ENCODE measurements at regions not wholly inside any gene's neighbourhood (a gene's known extent, or its start where the extent isn't known, plus 50 kb on each side); places are given as distances from the start of the nearest gene placed in this dataset.

DNA sequence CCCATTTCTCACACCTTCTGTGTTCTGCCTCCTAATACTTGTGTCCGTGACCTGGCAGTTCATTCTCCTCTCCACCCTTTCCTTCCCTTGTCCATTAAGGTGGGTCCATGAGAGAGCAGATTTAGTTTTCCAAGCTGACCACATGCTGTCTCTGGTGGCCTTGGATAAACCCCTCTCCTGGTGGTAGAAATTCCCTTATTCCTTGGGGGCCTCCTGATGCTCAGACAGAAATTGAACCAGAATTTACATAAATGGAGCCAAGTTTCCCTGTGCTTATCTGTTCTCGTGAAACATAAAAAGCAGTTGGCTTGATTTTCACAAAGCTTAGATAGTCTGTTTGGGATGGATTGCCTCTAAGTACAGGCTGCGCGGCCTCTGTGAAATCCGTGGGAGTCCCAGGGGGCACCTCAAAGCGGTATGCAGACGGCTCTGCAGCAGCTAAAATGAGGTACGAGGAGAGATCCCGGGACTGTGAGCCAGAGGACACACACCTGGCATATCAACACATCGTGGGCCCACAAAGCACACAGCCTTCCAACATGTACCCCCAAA lies 101.0 kb upstream of the NMNAT3 start:
- DNase-seq, result no peak

DNA sequence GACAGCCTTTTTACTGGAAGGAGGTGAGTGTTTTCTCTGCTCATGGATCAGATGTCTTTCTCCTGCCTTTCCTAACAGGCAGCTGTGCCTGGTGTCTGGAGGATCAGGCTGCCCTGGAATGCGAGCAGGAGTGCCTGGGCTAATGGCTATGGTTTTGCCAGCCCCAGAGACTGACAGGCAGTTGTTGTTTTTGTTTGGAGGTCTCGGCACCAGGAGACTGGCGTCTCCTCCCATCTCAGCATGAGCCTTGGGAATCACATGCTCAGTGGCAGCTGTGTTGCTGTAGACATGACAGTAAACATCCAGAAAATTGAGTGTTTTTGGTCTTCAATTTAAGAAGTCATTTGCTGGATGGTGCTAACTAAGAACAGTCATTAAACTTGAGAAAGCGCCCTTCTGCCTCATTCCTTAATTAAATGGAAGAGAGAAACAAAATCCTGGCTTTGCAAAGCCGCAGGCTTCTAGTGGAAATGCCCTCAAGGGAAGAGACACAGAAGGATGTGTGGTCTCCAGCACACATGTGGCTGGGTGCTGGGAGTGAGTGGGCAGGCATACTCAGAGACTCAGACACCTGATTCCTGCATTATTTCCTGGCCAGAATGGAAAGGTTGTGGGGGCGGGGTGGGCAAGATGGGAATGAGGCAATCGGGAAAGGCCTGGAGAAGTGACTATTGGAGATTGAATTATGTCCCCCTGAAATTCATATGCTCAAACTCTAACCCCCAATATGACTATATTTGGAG lies 97.0 kb upstream of the NMNAT3 start:
- peak; percentile 68 for DNase-seq

DNA sequence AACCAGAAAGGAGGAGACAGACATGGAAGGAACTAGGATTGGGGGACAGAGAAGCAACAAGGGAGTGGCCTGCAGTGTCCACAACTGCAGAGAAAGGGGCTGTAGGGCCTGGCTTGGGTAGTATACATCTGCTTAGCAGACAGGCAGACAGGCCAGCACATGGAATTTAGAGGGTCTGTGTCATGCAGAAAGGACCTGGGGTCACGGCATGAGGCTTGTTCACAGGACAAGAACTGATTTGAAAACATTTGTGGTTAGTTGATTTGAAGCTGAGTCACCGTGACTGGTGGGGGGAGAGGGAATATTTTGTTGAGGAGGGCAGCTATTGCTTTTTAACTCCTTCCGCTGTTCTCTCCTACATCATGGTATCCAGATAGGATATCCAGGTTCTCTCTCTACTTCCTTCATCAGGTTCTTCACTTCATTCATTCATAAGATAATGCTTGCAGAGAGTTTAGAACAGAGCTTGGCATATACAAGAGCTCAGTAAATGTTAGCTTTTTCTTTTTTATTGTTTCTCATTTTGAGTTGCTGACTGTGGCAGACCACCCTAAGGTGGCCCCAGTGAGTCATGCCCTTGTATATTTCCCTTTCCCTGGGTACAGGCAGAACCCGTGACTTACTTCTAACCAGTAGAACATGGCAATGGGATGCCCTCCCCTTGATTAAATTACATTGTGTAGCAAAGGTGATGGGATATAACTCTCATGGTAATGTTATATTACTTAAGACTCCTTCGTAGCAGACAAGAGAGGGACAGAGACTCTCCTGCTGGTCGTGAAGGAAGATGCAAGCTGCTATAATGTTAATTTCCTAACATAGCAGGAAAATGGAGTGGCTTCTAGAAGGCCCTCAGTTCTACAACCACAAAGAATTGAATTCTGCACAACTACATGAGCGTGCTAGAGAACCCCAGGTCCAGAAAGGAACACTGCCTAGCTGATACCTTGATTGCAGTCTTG lies 95.0 kb upstream of the NMNAT3 start:
- DNase-seq, result no peak

DNA sequence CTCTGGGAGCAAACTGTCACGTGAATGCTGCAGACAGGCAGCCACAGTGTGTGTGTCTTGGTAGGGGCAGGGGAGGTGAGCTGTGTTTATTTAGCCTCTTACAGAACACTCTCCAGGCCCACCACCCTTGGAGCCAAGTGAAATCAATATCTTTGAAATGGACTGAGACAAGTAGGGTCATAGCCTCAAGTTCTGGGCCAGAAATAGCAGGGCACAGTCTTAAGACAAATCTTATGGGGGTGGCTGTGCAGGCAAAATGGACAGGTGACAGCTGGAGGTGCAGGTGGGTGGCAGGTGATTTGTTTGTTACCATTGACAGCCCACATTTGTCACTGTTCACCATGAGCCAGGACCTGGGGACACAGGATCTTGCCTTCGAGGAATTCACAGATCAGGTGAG lies 93.6 kb upstream of the NMNAT3 start:
- peak; percentile 67 for DNase-seq

DNA sequence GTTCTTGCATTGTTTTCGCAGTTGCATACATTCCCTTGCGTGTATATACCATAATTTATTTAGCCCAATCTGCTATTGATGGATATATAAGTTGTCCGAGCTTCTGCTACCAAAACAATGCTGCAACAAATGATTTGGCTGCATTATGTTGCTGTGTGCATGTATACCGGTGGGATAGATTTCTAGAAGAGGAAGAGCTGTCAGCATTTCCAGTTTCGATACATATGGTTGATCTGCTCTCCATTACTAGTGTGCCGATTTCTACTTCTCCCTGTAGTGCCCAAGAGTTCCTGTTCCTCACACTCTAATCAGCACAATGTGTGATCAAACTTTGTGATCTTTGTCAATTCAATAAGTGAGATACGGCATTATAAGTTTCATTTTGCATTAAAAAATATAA lies 92.8 kb upstream of the NMNAT3 start:
- DNase-seq, result no peak

DNA sequence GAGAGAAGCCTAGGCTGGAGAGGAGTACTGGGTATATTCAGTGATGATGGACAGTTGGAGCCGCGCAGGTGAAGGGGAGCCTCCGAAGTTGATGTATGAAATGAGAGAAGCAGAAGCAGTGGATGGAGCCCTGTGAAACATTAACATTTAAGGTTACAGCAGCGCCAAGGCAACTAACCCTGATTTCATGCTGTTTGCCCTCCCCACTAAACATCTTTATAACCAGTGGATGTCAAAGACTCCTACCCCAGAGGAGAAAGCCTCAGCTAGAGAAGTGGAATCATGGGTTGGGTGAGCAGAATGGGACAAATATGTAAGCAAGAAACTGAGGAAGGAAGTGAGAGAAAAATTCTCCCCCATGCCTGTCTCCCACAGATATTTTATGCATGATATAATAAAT lies 92.0 kb upstream of the NMNAT3 start:
- DNase-seq, result no peak

DNA sequence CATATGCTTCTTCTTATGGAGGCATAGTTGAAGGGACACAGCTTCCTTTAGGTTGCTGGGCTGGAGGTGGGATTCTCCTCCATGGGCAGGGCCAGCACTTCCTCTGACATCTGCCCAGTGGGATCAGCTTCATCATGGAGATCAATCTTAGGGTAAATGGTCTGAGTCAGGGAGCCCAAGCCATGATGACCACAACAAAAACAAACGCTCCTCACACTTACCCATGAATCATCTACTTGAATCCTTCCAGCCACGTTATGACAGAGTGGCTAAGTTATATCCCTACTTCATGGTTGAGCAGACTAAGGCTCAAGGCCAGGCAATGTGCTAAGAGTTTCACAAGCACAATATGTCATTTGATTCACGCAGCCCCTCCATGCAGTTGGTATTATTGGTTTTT lies 87.2 kb upstream of the NMNAT3 start:
- no peak for DNase-seq

DNA sequence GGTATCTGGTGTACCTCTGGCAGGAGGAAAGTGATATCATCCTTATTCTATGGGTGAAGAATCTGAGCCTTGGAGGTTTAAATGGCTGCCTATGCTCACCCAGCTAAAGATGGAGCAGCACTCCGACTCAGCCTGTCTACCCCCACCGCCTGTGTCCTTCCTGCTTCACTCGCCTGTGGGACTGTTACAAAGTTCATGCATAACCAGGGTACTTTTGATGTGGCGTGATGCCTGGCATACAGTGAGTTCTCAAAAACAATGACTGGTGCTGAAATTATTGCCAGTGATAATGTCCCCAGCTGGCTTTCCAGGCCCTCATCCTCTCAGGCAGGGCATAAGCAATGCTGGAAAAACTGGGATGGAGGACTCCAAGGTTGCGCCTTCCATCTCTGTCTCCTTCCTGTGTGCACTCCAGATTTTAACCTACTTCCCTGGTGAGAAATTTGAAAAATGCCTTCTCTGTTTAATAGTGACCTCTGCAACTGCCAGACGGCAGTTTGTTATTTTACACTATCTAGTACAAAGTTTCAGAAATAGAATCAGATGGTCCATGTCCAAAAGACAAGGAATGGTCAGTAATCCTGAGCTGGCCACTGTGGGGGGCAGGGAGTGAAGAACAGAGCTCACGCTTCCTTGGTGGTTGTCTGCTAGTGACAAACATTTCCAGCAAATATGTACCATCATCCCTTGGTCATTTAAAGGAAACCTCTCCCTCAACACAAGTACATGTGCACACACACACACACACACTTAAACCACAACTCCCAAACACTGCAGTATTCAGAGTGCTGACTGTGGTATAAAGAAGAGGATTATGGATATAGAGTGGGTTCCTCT lies 86.5 kb upstream of the NMNAT3 start:
- DNase-seq, result no peak

DNA sequence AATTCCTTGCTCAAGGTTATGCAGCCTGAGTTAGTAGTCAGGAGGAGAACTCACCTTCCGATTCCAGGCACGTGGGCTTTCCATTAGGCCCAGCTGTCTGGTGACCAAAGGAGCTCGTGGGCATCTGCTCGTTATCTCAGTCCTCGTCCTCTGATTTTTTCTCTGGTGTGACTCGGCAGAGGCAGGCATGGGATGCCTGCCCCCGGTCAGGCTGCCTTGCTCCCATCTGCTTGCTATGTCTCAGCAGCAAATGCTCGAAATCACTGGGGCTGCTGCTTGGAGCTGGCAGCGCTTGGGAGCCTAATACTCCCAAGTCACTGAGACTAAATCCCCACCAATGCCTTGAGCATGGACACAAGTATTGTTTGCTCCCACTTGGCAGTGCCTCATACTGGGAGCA lies 84.5 kb upstream of the NMNAT3 start:
- no peak for DNase-seq

DNA sequence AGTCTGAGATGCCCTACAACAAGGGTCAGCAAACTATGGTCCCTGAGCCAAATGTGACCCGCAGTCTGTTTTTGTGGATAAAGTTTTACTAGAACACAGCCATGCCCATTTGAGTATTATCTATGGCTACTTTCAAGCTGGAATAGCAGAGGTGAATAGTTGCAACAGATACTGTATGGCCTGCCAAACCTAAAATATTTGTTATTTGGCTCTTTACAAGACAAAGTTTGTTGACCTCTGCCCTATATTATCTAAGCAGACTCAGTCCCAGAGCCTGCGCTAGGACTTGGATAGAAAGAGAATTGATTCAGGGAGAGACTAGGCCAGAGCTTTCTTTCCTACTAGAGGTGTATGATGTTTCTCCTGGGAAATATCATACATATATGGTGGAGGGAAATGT lies 81.7 kb upstream of the NMNAT3 start:
- DNase-seq, result no peak

DNA sequence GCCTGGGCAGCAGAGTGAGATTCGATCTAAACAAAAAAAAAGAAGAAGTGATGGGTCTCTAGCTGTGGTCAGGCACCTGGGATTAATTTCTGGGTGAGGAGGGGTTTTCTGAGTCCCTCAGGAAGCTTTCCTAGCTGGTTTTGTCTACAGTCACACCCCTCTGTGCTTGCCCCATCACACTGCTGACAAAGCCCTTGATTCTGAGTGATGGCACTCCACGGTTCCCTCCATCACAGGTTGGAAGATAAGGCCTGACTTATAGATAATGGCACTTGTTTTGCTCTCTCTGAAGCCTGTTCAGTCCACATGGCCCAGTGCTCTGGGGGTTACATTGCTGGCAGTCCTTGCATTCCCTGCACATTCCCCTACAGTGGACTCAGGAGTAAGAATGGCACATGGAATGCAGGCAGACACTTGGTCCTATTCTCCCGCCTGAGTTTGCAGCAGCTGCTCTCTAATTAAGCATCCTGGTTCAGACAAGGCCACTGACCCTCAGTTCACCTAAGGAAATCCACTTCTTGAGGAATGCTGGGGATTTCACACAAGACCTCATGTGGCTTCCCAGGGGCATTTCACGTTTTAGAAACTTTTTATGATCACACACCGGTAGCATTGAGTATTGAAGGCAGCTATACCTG lies 81.0 kb upstream of the NMNAT3 start:
- DNase-seq, result no peak

DNA sequence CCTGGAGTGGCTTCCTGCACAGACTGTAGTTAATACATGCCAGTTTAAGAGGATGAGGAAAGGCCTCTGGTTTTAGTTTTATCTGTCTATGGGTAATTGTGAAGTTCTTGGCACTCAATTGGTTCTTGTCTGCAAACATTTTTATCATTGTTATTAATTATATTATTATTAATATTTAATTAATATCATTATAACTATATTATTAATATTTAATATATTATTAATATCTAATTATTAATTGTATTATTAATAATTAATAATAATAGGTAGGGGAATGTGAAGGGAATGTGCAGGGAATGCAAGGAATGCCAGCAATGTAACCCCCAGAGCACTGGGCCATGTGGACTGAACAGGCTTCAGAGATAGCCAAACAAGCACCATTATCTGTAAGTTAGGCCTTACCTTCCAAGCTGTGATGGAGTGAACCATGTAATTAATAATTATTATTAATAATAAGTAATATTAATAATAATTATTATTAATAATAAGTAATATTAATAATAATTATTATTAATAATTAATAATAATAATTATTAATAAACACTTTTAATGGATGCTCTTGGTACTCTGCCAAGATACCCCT lies 79.8 kb upstream of the NMNAT3 start:
- DNase-seq, result no peak

DNA sequence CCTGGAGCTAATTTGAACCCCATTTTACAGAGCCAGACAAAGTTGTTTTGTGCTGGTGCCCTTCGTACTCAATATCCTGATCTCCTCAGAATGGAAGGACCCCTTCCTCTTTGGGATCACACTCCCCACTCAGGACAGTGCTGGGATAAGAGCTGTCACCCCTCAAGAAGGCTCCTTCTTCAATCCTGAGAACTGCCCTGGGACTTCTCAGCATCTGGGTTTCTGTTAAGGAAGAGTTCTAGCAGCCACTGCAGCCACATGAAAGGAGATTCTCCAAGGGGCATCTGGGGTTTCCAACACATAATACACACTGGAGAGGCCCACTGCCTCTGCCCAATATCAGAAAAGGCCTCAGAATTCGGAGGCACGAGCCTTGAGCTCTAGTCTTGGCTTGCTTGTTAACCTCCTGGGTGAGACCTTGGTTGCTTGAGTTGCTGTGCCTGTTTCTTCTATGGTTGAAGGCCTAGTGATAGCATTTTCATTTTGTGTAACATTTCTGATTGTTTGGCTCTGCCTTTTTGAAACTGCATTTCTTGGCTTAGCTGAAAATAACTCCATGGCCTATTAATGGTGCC lies 78.8 kb upstream of the NMNAT3 start:
- DNase-seq, result no peak

DNA sequence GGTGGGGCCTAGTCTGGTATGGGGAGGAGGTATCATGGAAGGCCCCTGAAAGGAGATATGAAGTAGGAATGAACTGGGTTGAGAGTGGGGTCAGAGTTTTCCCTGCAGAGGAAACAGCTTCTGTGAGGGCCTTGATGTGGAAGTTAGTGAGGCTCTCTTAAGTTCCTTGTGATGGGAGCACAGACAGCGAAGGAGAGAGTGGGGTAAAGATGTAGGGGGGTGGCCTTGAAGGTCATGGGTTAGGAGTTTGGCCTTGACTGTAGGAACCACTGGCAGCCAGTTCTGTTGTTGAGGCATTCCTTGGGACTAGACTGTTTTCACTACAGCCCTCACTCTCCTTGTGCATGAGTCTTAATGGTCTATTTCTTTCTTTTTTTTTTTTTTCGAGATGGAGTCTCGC lies 77.8 kb upstream of the NMNAT3 start:
- no peak for DNase-seq

DNA sequence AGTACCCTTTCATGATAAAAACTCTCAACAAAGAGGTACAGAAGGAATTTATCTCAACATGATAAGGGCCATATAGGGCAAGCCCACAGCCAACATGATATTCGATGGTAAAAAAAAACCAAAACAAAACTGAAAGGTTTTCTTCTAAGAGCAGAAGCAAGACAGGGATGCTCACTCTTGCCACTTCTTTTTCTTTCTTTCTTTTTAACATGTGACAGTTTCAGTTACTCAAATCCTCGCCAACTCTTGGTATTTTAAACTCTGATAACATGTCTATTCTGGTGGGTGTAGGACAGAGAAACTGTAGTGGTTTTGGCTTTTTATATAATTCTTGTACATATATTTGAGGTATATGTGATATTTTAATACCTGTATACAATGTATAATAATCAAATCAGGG lies 74.0 kb upstream of the NMNAT3 start:
- DNase-seq, result no peak

DNA sequence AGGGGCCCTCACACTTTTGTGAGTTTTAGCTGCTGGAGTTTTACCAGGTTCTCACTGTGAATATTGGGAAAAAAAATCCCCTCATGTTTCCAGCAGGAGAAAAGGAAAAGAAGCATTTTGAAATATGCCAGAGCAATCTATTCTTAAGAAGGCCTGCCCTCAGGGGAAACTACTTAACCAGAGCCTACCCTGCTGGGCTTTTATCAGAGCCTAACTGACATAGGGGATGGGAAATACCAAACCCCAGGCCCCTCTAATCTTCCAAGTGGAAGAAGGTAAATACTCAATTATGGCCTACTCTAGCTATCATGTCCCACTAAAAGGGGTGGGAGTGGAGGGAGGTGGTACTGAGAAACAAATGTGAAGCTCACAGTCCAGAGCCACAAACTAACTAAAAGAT lies 68.7 kb upstream of the NMNAT3 start:
- DNase-seq, result peak; percentile 61

DNA sequence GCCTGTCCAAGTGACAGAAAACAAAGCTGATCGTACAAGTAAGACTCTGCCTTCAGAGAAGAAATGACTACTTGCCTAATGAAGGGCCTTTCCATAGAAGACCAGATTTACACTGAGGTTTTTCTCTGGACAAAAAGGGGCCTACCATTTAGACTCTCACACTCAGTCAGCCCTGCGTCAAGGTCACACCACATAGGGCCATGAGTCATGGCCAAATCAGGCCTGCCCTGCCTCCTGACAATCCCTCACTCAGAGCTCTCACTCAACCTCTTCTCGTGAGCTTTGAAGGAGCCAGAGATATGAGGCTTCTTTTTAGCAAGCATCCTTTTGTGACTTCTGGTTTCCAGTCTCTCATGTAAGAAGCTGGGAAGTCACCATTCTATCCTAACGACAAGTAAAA lies 68.1 kb upstream of the NMNAT3 start:
- no peak for DNase-seq

DNA sequence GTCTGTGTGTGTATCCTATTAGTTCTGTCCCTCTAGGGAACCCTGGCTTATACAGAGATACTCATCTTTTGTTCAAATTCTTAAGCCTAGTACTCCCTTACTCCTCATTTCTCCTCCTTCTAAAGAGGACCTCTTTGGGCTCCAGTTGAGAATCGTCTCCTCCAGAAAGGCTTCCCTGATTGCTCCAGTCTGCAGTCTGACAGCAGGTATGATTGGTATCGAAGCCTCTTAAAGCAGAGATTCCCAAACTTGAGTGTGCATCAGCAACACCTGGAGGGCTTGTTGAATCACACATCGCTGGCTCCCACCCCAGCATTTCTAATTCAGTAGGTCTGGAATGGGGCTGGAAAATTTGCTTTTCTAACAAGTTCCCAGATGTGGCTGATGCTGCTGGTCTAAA lies 60.9 kb upstream of the NMNAT3 start:
- DNase-seq, result no peak

DNA sequence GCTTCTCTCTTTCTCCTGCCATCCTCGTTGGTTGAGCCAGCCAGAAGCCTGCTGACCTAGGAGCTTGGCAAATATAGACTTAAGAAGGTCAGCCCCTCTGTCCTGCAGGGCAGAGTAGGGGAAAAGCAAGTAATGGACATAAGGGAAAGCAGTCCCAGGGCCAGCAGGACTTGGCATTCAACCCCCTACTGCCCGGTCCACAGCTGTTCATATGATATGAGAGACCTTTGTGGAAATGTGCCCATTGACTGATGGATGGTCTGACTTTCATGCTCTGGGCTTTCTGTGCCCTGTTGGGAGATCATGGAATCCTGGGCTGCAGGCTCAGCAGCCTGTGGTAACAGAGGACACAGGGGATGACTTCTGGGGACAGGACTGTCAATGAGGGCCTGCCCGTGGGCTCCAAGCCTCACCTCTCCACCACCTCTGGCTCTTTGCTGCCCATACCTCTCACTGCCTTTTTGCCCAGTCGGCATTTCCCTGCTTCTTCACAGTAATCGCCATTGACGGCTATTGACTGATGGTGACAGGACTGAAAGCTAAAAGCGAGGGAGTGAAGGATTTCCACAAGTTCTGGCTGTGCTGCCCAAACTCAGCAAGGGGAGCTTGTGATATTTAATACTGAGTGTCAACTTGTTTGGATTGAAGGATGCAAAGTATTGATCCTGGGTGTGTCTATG lies 60.0 kb upstream of the NMNAT3 start:
- DNase-seq, result no peak

DNA sequence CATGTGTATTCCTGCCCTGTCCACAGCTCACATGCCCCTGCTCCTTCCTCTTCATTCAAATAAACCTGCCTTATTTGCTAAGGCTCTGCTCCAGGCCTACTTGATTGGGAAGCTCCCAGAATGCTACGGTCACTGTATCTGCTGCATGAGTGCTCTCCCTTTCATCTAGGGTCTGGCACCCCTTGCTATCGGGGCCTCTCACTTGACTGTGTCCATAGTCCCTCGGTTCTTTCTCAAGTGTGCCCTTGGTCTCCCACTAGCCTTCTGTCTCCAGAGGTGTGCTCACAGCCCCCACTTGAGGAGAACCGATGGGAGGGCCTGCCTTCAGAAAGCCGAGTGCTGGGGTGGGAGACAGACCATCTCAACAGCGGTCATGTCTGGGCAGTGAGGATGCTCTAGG lies 57.4 kb upstream of the NMNAT3 start:
- DNase-seq, result no peak

DNA sequence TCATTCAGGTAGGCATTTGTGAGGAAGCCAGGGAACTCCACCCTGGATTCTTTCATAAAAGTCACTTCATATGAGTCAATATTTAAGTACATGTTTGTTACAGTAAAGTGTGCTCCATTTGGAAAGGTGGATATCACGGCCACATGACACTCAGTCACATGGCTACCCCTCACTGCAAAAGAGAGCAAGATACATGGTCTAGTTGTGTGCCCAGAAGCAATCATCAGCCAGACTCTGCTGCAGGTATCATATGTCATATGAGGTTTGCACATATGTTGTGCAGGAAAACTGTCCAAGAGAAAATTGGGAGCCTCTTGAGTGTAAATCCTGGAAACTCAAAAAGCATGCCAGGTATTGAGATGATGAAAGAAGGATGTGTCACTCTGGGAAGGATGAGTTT lies 55.0 kb upstream of the NMNAT3 start:
- DNase-seq, result no peak

Data from NCI-H146 (cell line).